Hematopoietic multipotent progenitor cell treated with erythropoietin and hydrocortisone succinate and interleukin-3 and kit ligand, for 8 days (in vitro differentiated cells): ENCODE measurements at regions not wholly inside any gene's neighbourhood (a gene's known extent, or its start where the extent isn't known, plus 50 kb on each side); places are given as distances from the start of the nearest gene placed in this dataset.
"Not testable (repeated sequence)": the region's sequence is repeated elsewhere in the genome, so short reads cannot be mapped to it uniquely, and the experiment has no call there.

Experiments
- DNase-seq: peaks from one replicate; pipeline ENCODE4 v3.0.0-alpha.2; 2015

- no peak for DNase-seq
Measured at GRCh38 chr14:48193893-48194292, 518.5 kb upstream of the MDGA2 start.

- DNase-seq, result not testable (repeated sequence)
Measured at GRCh38 chr14:48149624-48150023, 474.2 kb upstream of the MDGA2 start.

DNA sequence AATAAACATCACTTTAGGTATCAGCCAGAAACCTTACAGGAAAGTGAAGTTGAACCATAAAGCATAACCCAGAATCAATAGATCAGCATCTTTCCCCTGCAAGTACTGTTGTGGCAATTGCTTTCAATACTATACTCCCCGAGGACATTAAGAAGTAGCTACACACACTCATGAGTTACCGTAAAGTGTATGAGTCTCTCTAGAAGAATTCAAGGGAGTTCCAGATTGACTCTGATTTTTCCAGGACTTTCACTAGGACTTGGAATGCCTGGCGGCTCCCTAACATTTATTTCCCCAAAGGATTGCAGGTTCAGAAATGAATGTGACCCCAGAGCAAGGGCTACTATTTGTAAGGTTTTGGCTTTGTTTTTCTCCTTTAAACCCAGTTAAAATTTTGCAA, 465.4 kb upstream of the MDGA2 start:
- DNase-seq, result no peak

DNA sequence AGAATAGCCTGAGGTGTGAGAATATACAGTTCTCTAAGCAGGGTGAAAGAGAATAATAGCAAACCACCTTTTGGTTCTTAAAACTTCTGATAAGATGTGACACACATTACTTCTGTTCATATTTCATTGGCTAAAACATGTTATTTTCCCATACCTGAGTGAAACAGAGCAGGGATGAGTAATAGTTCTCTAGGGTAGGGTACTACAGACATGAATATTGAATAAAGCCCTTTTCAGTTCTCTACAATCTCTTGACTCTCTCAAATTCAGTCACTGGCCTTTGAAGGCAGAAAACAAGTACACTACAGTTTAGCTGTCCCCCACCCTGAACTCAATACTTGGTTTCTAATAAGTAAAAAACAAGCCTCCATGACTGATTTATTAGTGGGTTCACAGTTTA, 454.1 kb upstream of the MDGA2 start:
- DNase-seq, result no peak

GRCh38 chr14:48127674-48128073, 452.3 kb upstream of the MDGA2 start:
- DNase-seq, result no peak

DNA sequence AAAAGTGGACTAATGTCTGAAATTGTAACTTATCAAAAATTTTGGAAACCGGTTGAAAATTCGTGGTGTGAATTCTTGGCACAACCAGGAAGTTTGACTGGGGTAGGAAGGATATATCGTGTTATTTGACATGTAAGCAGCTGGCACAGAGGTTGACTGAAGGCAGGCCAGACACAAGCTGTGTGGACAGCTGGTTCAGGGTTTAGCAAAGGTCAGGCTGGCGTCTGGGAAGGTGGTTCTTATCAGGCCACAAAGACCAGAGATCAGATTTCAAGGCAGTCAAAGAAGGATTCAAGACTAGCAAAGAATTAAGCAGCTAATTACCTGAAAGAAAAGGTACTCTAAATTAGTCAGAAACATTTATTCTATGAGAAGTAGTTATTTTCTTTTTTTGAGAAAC, 450.2 kb upstream of the MDGA2 start:
- no peak for DNase-seq

GRCh38 chr14:48113713-48114112, 438.3 kb upstream of the MDGA2 start:
- no peak for DNase-seq

DNA sequence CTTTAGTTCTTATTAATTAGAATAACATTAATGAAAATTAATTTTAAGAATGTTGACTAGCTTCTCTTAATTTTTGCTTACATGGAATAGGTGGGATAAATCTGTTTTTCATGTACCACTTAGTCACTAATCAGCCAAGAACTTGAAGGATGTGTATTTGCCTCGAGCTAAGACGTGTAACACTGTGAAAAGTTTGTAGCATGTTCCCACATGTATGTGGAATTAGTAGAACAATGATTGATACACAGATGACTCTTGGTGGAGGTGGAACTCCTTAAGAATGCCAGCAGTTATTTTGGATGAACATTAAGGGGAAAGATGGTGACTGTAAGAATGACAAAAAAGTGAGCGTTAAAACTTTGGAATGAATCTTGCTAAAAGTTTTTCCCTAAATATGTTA, 435.7 kb upstream of the MDGA2 start:
- no peak for DNase-seq

DNA sequence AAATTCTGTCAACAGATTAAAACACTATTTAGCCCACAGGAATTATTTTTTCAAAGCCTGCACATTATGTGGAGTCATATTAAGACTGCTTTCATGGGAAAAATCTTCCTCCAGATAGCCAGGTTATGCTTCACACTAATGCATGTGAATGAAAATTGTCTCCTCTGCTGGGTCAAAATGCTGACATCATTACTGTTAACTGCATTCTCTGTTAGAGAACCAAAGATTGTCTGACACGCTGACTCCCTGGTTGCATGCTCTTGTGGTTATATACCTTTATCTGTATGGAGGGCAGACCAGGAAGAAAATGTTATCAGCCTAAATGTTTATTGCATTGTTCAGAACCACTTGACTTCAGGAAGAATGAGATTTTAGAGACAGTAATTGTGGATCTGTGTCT, 432.2 kb upstream of the MDGA2 start:
- no peak for DNase-seq

- no peak for DNase-seq
Measured at GRCh38 chr14:48096897-48097296, 421.5 kb upstream of the MDGA2 start.

DNA sequence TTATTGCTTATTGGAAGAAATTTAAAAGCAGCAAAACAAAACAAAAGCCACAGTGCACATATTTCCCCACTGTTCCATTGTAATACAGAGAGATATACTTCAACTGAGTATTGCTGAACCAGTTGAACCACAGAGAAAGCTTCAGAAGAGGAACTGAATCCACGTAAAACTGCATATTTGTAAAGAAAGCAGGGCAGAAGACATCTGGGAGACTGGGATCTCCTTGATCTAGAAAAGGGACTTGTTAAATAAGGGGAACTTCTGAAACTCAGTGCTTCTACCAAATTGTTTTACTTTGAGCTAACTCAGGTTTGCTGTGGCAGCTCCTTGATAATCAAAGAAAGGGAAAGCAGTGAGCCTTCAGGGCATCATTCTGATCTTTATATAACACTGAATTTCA, 411.1 kb upstream of the MDGA2 start:
- DNase-seq, result no peak

- DNase-seq, result no peak
Measured at GRCh38 chr14:48075487-48075886, 400.1 kb upstream of the MDGA2 start.

GRCh38 chr14:48052973-48053372, 377.6 kb upstream of the MDGA2 start:
- DNase-seq, result no peak

DNA sequence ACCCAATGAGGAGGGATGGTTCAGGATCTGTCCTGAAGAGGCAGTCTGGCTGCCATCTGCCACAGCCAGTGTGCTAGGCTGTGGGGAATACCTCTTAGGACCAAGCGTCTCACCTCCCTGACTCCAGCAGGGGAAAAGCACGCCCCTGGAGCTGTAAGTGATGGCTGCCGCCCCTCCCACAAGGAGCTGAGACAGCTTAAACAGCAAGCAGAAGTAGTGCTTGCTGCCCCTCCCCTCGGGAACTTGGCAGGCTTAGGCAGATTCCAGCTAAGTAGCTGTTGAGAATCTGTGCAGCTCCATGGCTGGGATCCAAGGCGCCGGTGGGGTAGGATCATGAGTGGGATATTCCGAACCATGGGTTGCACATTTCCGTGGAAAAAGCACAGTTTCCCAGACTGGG, 360.4 kb upstream of the MDGA2 start:
- DNase-seq, result no peak

DNA sequence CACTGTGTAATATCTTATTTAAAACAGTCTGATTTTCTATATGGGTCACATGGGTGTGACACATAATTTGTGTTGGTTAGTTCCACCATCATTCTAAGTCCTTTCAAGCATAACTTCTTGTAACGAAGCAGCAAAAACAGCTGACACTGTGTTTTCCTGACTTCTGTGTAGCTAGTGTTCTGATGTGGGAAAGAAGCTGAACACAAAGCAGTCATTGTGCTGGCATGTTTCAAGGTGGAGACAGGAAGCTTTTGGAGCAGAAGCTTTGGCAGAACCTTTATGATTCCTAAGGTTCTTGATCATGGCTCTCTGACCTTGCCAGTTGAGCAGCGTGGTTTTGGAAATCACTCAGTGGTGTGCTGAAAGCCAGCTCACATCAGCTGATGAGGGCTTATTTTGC, 351.7 kb upstream of the MDGA2 start:
- DNase-seq, result no peak

- DNase-seq, result no peak
Measured at GRCh38 chr14:48023881-48024280, 348.5 kb upstream of the MDGA2 start.

- not testable (repeated sequence) for DNase-seq
Measured at GRCh38 chr14:48011484-48011883, 336.1 kb upstream of the MDGA2 start.

DNA sequence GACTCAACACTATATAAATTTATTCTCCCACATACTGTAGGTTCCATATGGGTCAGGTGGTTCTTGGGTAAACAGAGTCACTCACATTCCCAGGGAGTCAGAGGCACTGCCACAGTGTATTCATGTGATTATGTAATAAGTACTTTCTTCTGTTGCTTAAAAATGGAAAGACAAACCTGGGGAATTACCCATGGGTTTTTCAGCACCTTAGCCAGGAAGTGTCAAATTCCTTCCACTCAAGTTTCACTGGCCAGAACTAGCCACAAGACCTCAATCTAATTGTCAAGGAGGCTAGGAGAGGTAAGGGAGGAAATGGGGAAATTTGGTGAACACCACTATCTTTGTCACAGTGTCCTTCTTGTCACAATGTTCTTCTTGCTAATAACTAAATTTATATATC, 333.2 kb upstream of the MDGA2 start:
- DNase-seq, result no peak

- DNase-seq, result no peak
Measured at GRCh38 chr14:48005986-48006385, 330.6 kb upstream of the MDGA2 start.

GRCh38 chr14:47993883-47994282, 318.5 kb upstream of the MDGA2 start:
- DNase-seq, result no peak

DNA sequence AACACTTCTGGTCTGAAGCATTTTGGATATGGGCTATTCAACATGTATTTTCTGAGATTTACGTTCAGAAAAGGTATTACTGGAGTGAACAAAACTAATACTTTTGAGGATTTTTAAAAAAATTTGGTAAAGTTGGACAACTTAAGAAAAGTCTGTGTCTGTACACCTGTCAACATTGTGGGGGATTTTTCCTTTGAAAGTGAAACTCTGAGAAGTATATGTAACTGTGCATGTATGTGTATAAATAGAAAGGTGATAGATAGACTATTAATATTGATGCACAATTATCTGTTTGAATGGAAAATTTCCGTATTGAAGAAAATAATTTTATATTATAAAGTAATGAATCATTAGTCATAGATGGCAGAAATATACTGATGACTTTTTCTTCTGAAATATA, 312.8 kb upstream of the MDGA2 start:
- no peak for DNase-seq

GRCh38 chr14:47978871-47979270, 303.5 kb upstream of the MDGA2 start:
- DNase-seq, result no peak

GRCh38 chr14:47976139-47976538, 300.7 kb upstream of the MDGA2 start:
- no peak for DNase-seq

GRCh38 chr14:47966076-47966810, 290.8 kb upstream of the MDGA2 start:
- DNase-seq, result no peak

GRCh38 chr14:47961634-47962033, 286.2 kb upstream of the MDGA2 start:
- no peak for DNase-seq

DNA sequence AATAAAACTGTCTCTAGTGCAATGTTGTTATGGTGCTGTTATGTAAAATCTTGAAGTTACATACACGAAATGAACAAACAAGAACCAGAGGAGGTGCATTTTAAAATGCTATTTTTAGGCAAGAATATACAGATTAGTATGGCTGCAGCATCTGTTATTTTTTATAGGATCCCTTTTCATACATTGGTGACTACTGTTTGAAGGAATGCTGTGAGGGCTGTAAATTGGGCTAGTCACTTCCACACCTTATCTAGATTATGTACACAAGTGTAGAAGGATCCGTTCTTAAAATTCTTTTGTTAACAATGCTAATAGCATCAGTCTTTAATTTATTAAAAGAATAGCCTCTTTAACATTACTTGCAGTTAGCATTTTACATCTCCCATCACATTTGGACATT, 284.3 kb upstream of the MDGA2 start:
- DNase-seq, result no peak
